Activated gamma-delta T cell (primary cell): ENCODE measurements at regions not wholly inside any gene's neighbourhood (a gene's known extent, or its start where the extent isn't known, plus 50 kb on each side); places are given as distances from the start of the nearest gene placed in this dataset.
"Not testable (repeated sequence)": the region's sequence is repeated elsewhere in the genome, so short reads cannot be mapped to it uniquely, and the experiment has no call there.

ENCODE experiments used
- DNase-seq: peaks from one replicate; lab custom pipeline; 2025; lab: John Stamatoyannopoulos, UW

GRCh38 chr2:82326180-82326767 is 2021.7 kb upstream of the LRRTM1 start:
- not testable (repeated sequence) for DNase-seq

DNA sequence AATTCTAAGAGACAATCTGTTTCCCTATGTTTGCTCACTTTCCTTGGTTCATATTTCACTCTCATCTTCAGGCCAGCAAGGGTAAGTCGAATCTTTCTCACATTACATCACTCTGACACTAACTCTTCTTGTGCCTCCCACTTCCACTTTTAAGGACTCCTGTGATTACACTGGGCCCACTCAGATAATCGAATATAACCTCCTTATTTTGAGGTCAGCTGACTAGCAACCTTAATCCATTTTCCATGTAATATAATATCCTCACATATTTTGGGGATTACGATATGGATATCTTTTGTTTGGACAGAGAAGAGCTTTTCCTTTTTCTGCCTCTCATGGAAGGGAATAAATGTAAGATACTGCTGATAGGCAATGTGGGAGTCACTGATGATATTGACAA is 2015.7 kb upstream of the LRRTM1 start:
- no peak for DNase-seq

DNA sequence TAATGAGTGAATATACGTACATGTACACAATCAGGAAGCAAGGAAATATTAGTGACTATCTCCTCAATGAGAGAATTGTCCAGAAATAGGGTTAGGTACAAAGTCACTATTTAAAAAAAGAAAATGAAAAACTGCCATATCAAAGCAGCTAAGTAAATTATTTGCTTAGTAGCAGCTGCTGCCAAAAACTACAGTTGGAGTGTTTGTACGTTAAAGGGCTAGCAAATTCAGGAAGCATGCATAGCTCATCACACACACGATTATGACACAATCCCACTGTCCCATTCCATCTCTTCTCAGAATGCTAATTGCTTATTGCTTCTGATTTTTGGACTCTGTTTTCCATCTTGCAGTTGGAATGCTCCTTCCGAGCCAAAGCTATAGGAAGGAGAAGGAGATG is 2012.5 kb upstream of the LRRTM1 start:
- no peak for DNase-seq

GRCh38 chr2:82316586-82316985 is 2012.0 kb upstream of the LRRTM1 start:
- no peak for DNase-seq

GRCh38 chr2:82314836-82315472 is 2010.4 kb upstream of the LRRTM1 start:
- DNase-seq = no peak

- DNase-seq = no peak
These were observed 2003.0 kb upstream of the LRRTM1 start for GRCh38 chr2:82307511-82307910.

DNA sequence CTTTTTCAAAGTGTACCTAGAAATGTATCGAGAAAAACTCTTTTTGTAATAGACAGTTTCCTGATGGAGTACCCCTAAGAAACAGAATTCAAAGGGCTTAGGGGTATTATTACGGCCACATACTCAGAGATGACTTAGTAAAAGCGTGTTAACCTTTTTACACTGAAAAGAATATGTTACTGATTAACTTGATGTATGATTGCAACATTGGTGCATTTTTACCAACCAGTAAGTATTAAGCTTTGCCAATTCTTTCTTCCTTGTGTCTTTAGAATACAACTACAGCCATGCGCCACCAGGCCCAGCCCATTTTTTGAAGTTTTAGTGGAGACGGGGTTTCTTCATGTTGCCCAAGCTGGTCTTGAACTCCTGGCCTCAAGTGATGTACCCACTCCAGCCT is 1997.0 kb upstream of the LRRTM1 start:
- DNase-seq = no peak

DNA sequence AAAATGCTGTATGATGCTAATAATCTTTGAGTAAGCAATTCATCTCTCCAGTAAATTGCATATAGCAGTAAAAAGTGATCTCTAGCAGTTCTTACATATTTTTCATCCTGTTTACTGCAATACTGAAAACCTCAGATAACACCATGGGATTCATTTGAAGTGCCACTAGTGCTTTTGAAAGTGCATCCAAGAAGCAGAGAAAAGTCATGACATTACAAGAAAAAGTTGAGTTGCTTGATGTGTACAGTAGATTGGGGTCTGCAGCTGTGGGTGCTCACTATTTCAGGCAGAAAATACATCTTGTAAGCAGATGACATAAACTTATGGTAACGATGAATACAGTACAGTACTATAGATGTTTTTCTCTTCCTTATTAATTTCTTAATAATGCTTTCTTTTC is 1984.9 kb upstream of the LRRTM1 start:
- DNase-seq = no peak

DNA sequence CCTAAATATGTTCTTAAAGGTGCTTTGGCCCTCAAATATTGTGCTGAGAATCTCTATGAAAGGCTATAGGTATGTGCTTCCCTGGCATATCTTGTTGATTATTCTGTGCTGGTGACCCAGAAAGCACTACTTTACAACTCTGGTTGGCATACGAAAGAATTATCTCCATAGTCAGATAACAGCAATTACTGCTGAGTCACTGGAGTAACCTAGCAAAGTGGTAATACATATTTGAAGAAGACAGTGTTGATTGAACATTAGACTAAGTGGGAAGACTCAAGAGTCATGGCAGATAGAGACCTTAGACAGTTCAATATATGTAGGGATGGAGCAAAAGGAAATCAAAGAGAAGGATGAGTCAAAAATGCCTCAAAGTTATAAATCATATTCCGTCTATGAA is 1978.5 kb upstream of the LRRTM1 start:
- DNase-seq = no peak

- no peak for DNase-seq
These were observed 1977.7 kb upstream of the LRRTM1 start for GRCh38 chr2:82282111-82282882.

DNA sequence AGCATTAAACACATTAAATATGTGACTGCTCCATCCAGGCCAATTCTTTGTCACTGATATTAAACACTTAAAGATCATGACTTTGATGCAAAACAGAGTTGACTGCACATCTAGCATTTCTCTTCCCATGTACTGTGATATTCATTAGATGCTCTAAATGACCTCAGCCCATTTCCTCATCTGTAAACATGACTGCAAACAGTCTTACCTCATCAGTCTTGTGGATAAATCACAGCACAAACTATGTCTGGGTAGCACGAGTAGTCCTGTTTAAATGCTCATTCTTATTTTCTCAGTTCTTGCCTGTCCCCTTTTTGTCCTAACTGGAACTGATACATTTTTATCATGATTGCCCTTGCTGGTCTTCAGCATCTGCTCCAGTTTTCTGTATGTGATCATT is 1974.8 kb upstream of the LRRTM1 start:
- DNase-seq = no peak

DNA sequence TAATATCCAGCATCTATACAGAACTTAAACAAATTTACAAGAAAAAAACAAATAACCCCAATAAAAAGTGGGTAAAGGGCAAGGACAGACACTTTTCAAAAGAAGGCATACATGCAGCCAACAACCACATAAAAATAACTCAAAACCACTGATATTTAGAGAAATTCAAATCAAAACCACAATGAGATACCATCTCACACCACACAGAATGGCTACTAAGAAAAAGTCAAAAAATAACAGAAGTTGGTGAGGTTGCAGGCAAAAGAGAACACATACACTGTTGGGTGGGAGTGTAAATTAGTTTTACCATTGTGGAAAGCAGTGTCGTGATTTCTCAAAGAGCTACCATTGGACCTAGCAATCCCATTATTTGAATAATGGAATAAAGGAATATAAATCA is 1973.9 kb upstream of the LRRTM1 start:
- DNase-seq = no peak

GRCh38 chr2:82275599-82275998 is 1971.0 kb upstream of the LRRTM1 start:
- DNase-seq = no peak

- no peak for DNase-seq
These were observed 1963.9 kb upstream of the LRRTM1 start for GRCh38 chr2:82268446-82268845.

GRCh38 chr2:82260521-82260920 is 1956.0 kb upstream of the LRRTM1 start:
- DNase-seq = no peak

DNA sequence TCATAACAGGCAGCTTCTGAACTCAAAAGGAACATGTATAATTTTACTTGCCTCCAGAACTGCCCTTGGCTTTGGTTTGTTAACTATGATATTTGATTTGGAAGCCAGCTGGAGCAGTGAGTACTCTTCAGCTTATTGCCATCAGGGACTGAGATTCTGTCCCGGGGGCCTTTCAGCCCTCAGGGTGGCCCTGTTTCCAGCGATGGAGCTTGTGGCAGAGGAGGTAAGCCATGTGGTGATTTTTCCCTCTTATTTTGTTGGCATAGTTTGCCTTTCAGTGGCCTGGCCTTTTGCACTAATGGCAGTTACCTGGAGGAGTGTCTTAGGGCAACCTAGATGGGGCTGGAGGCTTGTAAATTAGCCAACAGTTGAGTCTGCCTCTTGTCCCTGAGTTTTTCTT is 1955.0 kb upstream of the LRRTM1 start:
- DNase-seq = no peak

- no peak for DNase-seq
These were observed 1953.4 kb upstream of the LRRTM1 start for GRCh38 chr2:82257796-82258555.

GRCh38 chr2:82256983-82257632 is 1952.6 kb upstream of the LRRTM1 start:
- no peak for DNase-seq

DNA sequence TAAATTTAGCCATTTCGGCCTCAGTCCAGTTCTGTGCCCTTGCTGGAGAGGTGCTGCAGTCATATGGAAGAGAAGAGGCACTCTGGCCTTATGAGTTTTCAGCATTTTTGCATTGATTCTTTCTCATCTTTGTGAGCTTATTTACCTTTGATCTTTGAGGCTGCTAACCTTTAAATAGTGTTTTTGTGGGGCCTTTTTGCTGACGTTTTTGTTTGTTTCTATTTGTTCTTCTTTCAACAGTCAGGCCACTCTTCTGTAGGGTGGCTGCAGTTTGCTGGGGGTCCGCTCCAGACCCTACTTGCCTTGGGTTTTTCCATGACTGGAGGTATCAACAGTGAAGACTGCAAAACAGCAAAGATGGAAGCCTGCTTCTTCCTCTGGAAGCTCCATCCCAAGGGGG is 1951.7 kb upstream of the LRRTM1 start:
- DNase-seq = no peak

GRCh38 chr2:82254728-82255127 is 1950.2 kb upstream of the LRRTM1 start:
- no peak for DNase-seq

DNA sequence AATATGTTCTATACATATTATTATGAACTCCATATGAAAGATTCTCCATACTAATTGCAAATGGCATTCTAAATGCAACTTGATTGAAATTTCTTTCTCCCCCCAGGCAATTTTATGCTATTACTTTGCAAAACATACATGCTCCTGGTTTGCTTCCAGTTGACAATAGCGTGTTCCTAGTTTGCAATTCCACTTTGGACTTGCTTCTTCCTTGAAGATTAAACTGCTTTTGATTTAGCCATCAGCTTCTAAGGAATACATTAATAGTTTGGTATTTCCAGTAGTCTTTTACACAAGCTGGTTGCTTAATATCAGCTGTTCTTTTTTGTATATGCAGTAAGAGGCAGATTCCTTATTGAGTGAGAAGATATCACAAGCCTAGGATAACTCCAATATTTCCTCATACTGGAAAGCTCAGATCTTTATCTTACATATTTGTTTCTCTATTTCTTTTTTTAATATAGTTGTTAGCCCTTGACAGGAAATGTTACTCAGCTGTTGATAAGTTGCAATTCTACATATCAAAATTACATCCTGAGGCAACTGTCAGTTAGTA is 1941.7 kb upstream of the LRRTM1 start:
- DNase-seq = no peak

DNA sequence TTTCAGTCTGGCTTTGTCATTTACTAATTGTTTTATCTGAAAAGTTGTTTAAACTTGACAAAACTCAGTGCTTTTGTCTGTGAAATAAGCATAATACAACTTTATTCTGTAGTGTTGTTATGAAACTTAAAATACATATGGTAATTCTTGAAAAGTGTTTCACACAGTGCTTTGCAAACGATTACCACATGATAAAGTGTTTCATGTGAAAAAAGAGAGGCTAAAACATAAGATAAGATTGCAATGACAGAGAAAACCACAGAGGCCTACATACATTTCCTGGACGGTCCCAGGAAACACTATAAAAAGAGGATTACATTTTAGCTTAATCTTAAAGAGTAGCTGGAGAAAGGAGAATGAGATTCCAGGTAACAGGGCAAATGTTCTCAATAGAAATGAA is 1934.6 kb upstream of the LRRTM1 start:
- DNase-seq = no peak
